Lower lobe of right lung (tissue), 2 donors: ENCODE measurements at regions not wholly inside any gene's neighbourhood (a gene's known extent, or its start where the extent isn't known, plus 50 kb on each side); places are given as distances from the start of the nearest gene placed in this dataset.
"Not testable (repeated sequence)": the region's sequence is repeated elsewhere in the genome, so short reads cannot be mapped to it uniquely, and the experiment has no call there.

Source experiments
- ATAC-seq, 2 donors: fragments of 200-7000 bp; cut with Tn5 transposase; one replicate each; pipeline ENCODE4 v1.9.1; 2020 to 2022; ENCODE audit warnings: mild to moderate bottlenecking in 2 of 2, moderate library complexity in 2 of 2
- DNase-seq: peaks from one replicate; pipeline ENCODE4 v3.0.0-alpha.2; 2020
- H3K27ac ChIP-seq: fragments of 200-600 bp; one replicate; pipeline ENCODE4 v1.8.0; 2022
- H3K27me3 ChIP-seq: fragments of 200-600 bp; one replicate; pipeline ENCODE4 v1.8.0; 2022; ENCODE audit warnings: low read depth
- H3K36me3 ChIP-seq: fragments of 200-600 bp; one replicate; pipeline ENCODE4 v1.8.0; 2022; ENCODE audit warnings: mild to moderate bottlenecking
- H3K4me1 ChIP-seq: fragments of 200-600 bp; one replicate; pipeline ENCODE4 v1.8.0; 2022
- H3K4me3 ChIP-seq: fragments of 200-600 bp; one replicate; pipeline ENCODE4 v1.8.0; 2022; ENCODE audit warnings: mild to moderate bottlenecking
- H3K9me3 ChIP-seq: fragments of 200-600 bp; one replicate; pipeline ENCODE4 v1.8.0; 2022
- intact Hi-C: fragments of 100-400 bp; cut with DNase I; formaldehyde crosslinking; loops from one replicate; pipeline ENCODE4 v1.11.0; 2022
- TF ChIP-seq, protein P1 (sequence below): fragments of 200-600 bp; IDR thresholded peaks from one replicate; pipeline ENCODE4 v1.8.0; 2022; ENCODE audit warnings: antibody characterized with exemption, mild to moderate bottlenecking
- donor health status: DM: no; HTN: yes; CAD: no; lungs with severe emphysema.

DNA sequence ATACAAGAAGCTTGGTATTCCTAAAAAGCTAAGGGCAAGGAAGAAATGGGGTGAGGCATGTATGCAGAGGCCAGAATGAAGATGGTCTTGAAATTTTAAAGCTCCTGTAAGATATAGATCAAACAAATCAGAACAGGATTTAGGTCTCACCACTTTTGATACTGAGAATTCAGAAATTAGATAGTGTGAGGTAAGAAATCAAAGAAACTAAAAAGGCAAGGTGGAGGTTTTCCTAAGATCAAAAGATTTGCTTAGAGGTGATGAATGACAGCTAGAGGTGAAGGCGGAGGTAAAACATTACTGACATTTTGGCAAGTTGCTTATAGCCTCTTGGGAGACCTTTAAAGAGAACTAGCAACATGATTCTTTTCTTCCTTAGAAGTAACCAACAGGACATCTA lies 225.2 kb upstream of the SGK1 start:
- H3K4me1 ChIP-seq = peaks cover 7% of the 10 kb centered on the region
- intact Hi-C loops = no loop called here
- no peaks in the 10 kb centered on the region for H3K36me3 ChIP-seq
- no peaks in the 10 kb centered on the region for H3K9me3 ChIP-seq
- ATAC-seq (no peak), DNase-seq (no peak)
- no peak overlapping the region for H3K27ac ChIP-seq
- no peaks in the 10 kb centered on the region for H3K27me3 ChIP-seq
- TF ChIP-seq, protein P1, sequence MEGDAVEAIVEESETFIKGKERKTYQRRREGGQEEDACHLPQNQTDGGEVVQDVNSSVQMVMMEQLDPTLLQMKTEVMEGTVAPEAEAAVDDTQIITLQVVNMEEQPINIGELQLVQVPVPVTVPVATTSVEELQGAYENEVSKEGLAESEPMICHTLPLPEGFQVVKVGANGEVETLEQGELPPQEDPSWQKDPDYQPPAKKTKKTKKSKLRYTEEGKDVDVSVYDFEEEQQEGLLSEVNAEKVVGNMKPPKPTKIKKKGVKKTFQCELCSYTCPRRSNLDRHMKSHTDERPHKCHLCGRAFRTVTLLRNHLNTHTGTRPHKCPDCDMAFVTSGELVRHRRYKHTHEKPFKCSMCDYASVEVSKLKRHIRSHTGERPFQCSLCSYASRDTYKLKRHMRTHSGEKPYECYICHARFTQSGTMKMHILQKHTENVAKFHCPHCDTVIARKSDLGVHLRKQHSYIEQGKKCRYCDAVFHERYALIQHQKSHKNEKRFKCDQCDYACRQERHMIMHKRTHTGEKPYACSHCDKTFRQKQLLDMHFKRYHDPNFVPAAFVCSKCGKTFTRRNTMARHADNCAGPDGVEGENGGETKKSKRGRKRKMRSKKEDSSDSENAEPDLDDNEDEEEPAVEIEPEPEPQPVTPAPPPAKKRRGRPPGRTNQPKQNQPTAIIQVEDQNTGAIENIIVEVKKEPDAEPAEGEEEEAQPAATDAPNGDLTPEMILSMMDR = no peak
- no peak overlapping the region for H3K4me3 ChIP-seq

DNA sequence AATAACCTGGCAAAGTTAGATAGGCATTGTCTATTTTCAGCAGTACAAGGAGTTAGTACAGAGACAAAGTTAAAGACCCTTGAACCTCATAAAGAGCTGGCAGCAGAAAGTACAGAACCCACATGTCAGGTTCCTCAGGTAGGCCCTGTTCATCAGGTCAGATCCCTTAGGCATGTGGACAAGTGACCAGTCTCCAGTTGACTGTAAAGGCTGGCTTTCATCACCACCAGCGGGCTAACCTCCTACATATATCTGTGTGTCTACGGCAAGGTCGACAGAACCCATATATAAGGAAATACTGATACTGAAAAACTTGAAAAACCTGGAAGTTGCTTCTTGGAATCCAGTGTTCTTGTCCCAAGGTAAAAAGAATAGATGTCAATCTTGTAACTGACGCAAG lies 223.1 kb upstream of the SGK1 start:
- Histone ChIP-seq H3K27ac (peak overlapping the region; percentile 56), H3K4me1 (peaks cover 7% of the 10 kb centered on the region), H3K4me3 (no peak overlapping the region), H3K36me3 (no peaks in the 10 kb centered on the region), H3K27me3 (no peaks in the 10 kb centered on the region), H3K9me3 (no peaks in the 10 kb centered on the region)
- TF ChIP-seq, protein P1 = no peak
- ATAC-seq (no peak), DNase-seq (no peak)
- intact Hi-C loops = no loop called here

DNA sequence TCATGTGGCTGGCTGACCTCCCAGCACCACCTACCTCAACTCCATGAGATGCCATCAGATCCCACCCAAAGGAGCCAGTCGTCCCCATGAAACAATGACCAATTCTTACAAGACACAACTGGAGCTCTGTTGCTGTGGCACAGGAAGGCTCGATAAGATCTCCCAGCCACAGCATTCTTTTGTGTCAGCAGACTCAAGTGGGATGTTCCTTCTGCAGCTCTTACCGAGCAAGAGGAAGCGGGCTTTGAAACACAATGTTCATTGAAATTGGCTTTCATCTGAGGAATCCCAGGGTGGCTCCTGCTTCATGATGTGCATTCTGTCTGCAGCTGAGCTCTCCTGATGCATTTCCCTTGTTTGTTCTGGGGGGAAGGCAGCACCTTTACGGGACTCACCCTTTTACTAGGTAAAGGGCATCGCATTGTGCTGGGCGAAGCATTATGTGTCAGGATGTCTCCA lies 222.0 kb upstream of the SGK1 start:
- H3K9me3 ChIP-seq = no peaks in the 10 kb centered on the region
- no peak overlapping the region for H3K4me3 ChIP-seq
- H3K27ac ChIP-seq = peak overlapping the region; percentile 56
- H3K36me3 ChIP-seq = no peaks in the 10 kb centered on the region
- peaks cover 7% of the 10 kb centered on the region for H3K4me1 ChIP-seq
- TF ChIP-seq, protein P1 = no peak
- intact Hi-C loops = no loop called here
- H3K27me3 ChIP-seq = no peaks in the 10 kb centered on the region
- ATAC-seq = peak; percentile 19 to 67
- no peak for DNase-seq

DNA sequence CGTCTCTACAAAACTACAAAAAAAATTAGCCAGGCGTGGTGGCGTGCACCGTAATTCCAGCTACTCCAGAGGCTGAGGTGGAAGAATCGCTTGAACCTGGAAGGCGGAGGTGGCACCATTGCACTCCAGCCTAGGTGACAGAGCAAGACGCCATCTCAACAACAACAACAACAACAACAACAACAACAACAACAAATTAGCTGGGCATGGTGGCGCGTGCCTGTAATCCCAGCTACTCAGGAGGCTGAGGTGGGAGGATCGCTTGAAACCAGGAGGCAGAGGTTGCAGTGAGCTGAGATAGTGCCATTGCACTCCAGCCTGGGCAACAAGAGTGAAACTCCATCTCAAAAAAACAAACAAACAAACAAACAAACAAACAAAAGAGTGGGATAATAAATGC lies 219.9 kb upstream of the SGK1 start:
- not testable (repeated sequence) for DNase-seq

DNA sequence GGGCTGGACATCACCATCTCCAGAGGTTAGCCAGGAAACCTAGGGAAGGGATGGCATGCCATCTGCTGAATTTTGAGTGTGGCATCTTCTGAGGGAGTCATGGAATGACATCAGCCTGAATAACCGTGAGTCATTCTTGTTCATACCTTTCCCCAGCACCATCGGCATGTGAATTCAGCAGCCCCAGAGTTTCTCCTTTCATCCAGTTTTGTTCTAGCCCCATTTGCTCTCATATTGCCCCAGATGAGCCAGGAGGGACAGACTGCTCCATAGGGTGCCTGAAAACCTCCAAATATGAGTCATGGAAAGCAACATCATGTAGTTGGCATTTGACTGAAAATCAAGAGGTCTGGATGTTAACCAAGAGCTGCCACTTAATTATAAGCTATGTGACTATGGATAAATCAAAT lies 219.2 kb upstream of the SGK1 start:
- Histone ChIP-seq H3K9me3 (no peaks in the 10 kb centered on the region), H3K27ac (no peak overlapping the region), H3K4me3 (no peak overlapping the region), H3K36me3 (no peaks in the 10 kb centered on the region), H3K27me3 (no peaks in the 10 kb centered on the region), H3K4me1 (peaks cover 14% of the 10 kb centered on the region)
- ATAC-seq = no peak
- DNase-seq = no peak
- TF ChIP-seq, protein P1 = no peak
- intact Hi-C loops = no loop called here

More for the DNA sequence above, 219.9 kb upstream of the SGK1 start:
- H3K27ac ChIP-seq, H3K4me3 ChIP-seq, intact Hi-C loops, H3K36me3 ChIP-seq, H3K27me3 ChIP-seq, H3K9me3 ChIP-seq, ATAC-seq: not testable (repeated sequence)
- H3K4me1 ChIP-seq = peaks cover 14% of the 10 kb centered on the region

DNA sequence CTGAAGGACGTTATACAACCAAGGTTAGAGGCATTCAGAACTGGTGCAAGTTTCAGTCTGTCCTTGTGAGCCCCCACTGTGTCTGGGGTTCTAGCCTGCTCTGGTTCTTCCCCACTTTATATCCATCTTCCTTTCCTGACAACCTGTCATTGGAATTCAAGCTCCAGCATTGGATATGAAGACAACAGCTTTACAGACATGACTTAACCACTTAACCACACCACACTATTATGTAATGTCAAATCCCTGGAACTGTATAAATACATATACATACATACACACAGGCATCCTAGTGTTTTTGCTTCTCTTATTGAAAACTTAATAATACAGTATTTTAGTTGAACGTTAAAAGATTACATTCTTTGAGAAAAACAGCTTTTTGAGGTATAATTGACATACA lies 217.9 kb upstream of the SGK1 start:
- TF ChIP-seq, protein P1 = no peak
- intact Hi-C loops = no loop called here
- Histone ChIP-seq H3K4me1 (peaks cover 14% of the 10 kb centered on the region), H3K9me3 (no peaks in the 10 kb centered on the region), H3K27ac (peak overlapping the region; percentile 51), H3K4me3 (no peak overlapping the region), H3K36me3 (no peaks in the 10 kb centered on the region), H3K27me3 (no peaks in the 10 kb centered on the region)
- DNase-seq (no peak), ATAC-seq (no peak)
